HG03460 (cell line): ENCODE measurements at regions not wholly inside any gene's neighbourhood (a gene's known extent, or its start where the extent isn't known, plus 50 kb on each side); places are given as distances from the start of the nearest gene placed in this dataset.
A peak's percentile ranks its signal among the peaks of the same experiment; 100 is the strongest.
"Not testable (repeated sequence)": the region's sequence is repeated elsewhere in the genome, so short reads cannot be mapped to it uniquely, and the experiment has no call there.

ENCODE experiments used
- ATAC-seq: cut with Tn5 transposase; IDR thresholded peaks from one replicate; pipeline ENCODE4 v1.9.1; 2021; ENCODE audit not compliant: unreplicated experiment

DNA sequence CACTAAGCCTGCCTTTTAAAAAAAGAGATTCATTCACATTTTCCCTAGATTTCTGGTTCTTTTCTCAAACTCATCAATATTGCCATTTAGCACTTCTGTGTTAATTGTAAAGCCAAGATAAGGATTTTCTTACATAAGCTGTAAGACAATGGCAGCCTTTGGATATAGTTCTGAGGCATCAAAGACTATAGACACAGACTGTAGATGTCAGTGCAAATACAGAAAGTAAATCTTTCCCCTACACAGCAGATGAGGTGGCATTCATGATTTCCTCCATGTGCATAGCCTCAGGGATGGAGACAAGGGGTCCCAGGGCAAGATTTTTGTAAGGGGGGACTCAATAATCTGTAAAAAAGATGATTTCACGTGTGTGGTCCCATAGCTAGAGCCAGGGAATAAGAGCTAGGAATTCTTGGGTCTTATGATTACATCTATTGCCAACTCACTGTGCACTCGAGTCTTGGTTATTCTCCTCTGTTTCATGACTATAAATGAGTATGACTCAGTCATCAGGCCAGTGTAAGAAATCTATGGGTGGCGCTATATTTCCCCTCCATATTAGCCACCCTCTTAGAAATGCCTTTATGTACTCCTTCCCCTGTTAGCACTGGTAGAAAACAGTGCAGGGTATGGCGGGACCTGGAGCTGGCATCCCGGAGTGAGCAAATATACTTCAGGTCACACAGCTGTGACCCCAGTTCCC, 207.5 kb downstream of the EXOC5 start:
- ATAC-seq: no peak

DNA sequence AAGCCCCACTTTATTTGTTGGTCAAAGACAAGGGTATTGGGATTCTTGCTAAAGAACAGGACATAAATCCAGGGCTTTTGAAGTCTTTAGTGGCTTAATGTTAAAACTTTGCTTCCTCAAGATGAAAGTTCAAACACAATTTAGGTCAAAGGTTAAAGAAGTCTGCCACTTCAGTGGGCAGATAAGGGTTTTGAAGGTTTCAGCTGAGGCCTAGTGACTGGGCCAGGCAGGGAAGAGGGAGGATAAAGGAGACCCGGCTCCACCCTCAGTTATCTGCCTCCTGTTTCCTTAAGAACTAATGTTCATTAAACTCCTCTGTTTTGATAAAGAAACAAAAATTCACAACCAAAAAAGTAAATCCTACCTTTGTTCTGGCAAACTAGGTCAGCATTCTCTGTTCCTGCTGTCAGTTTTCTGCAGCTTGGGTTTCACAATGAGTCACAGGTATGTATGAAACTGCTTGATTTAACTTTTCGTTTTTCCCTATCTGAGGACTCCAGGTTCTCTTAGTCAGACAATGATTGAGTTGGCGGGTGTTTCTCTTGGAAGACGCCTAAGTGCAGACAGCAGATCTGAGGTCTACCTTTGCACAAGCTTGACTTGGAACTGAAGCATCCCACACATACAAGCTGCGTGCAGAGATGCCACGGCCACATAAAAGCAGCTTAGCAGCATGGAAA, 208.3 kb downstream of the EXOC5 start:
- ATAC-seq: peak; percentile 91

- ATAC-seq: no peak
Measured at GRCh38 chr14:57058319-57058718, 210.4 kb downstream of the EXOC5 start.

DNA sequence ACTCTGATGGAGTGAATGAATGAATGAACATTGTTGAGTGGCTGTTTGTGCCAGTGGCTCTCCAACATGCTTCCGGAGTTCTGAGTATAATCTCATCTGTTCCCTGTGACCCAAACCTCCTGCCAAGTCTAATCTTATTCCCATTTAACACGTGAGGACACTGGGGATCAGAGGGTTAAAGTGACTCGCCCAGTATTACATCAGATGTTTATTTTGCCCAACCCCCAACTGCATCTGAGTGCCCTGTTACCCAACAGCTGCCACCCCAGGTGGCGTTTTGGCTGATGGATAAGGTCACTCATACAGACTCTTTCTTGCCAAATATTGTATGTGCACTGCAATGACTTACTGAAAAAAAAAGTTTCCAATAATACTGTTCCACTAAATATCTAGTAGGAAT, 210.9 kb downstream of the EXOC5 start:
- no peak for ATAC-seq

DNA sequence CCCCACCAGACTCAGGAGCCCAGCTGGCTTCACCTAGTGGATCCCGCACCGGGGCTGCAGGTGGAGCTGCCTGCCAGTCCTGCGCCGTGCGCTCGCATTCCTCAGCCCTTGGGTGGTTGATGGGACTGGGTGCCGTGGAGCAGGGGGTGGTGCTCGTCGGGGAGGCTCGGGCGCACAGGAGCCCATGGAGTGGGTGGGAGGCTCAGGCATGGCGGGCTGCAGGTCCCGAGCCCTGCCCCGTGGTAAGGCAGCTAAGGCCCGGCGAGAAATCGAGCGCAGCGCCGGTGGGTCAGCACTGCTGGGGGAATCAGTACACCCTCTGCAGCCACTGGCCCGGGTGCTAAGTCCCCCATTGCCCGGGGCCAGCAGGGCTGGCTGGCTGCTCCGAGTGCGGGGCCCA, 212.2 kb downstream of the EXOC5 start:
- ATAC-seq: not testable (repeated sequence)

GRCh38 chr14:57052705-57053302, 215.9 kb downstream of the EXOC5 start:
- no peak for ATAC-seq

DNA sequence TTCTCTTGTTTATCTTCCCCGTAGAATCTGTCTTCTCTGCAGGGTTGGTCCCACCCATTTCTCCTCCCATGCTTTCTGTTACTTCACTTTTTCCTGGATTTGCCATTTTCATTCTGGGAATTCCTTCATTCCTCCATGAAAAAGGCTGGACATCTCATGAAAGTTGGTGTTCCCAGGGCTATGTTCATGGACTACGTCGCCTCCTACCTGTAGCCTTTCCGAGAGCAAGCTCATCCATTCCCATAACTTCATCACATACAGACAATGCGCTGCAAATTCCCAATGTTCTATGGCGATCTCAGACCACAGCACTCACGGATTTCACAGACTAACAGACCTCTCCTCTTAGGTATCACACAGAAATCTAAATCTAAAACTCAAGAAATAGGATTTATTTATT, 217.1 kb downstream of the EXOC5 start:
- ATAC-seq: no peak

DNA sequence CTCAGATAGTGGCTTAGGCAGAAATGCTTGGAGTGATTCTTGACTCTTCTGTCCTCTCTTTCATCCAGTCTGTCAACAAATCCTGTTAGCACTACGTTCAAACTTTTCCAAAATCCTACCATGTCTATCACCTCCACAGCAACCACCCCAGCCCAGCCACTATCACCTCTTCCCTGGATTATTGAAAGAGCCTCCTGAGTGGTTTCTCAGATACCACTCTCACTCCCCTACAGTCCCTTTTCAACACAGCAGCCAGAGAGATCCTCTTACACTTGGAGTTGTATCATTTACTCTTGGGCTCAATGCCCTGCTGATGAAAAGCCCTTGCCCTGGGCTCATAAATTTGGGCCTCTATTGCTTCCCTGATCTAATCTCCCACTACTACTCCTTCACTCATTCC, 218.9 kb downstream of the EXOC5 start:
- ATAC-seq: no peak

GRCh38 chr14:57046175-57046574, 222.5 kb downstream of the EXOC5 start:
- ATAC-seq: no peak

GRCh38 chr14:57044101-57044973, 224.4 kb downstream of the EXOC5 start:
- ATAC-seq: not testable (repeated sequence)

DNA sequence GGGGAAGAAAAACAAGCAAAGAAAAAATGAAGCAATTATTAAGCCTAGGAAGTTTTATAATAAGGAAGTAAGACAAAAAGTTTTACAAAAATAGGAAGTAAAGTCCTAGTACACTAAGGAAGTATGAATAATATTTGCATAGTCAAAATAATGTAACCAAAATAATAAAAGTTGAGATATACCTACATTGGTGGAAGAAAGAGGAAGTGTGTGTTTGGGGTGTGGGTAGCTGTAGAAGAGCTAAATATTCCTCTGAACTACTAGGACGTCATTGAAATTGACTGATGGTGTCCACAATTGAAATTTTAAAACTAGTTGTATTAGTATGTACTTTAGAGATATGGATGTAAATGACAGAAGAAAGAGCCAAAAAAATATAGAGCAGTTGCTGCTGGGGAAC, 228.4 kb upstream of the OTX2 start:
- no peak for ATAC-seq

DNA sequence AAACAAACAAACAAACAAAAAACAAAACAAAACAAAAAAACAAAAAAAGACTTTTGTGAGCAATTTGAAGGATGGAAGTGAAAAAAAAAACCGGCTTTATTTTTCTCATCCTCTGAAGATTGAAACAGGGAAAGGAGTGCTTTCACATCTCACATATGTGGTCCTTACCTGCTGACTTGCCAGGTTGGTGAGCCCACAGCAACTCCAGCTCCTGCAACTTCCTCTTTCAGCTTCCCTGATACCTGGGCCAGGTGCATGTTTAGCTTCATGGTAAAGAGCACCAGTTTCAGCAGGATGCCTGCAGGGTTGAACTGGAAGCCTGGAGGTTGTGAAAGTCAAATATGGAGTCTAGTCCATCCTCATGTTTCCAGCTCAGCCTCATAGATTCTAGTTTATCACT, 221.2 kb upstream of the OTX2 start:
- ATAC-seq: no peak

GRCh38 chr14:57029620-57030253, 219.5 kb upstream of the OTX2 start:
- no peak for ATAC-seq

DNA sequence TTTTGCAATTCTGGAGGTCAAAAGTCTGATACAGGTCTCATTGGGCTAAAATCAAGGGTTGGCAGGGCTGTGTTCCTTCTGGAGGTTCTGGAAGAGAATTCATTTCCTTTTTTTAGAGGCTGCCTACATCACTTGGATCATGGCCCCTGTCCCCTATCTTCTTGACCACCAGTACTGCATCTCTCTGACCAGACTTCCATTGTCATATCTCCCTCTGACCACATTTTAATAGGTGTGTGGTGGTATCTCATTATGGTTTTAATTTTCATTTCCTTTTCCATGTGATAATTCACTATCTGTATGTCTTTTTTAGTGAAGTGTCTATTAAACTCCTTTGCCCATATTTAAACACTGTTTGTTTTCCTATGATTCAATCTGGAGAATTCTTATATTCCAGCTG, 215.2 kb upstream of the OTX2 start:
- ATAC-seq: no peak

DNA sequence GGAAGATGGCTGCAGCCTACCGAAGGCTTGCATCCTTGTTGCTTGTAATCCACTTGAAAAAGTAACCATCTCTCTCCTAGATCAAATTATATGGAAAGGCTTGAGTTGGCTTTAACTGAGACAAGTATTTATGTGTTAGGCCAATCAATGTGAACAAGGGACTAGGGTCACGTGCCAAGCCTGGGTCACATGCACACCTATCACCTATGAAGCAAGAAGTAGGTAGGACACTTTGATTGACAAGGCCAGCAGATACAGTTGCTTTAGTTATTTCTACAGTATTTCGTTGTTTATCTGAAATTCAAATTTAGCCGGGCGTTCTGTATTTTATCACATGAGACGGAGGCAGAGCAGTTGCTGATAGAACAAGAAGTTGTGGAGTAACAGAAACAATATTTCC, 212.3 kb upstream of the OTX2 start:
- no peak for ATAC-seq

DNA sequence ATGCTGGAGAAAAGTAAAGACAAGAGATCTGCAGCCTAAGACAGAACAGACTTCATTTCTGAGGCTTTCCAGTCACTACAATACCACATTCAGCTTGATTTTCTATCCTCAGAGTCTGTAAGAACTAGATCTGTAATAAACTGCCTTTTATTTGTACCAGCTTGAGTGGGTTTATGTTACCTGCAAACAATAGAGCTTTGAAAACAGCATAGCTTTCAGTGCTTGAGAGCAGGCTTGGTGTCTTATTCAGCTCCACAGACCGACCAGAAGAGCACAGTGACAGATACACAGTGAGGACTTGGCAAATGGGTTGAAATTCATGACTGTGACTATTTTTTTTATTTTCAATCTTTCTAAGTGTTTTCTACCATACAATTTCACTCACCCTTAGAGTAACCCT, 207.8 kb upstream of the OTX2 start:
- no peak for ATAC-seq

DNA sequence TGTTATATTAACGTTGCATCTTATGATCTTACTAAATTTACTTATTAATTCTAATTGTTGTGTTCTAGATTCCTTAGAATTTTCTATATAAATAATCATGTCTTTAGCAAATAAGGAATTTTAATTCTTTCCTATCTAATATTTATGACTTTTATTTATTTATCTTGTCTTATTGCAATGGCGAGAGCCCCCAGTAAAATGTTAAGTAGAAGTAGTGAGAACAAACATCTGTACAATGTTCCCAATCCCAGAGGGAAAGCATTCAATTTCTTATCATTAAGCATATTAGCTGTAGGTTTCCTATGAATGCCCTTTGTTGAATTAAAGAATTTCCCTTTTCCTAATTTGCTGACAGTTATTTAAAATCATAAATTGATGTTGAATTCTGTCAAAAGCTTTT, 203.7 kb upstream of the OTX2 start:
- ATAC-seq: no peak

DNA sequence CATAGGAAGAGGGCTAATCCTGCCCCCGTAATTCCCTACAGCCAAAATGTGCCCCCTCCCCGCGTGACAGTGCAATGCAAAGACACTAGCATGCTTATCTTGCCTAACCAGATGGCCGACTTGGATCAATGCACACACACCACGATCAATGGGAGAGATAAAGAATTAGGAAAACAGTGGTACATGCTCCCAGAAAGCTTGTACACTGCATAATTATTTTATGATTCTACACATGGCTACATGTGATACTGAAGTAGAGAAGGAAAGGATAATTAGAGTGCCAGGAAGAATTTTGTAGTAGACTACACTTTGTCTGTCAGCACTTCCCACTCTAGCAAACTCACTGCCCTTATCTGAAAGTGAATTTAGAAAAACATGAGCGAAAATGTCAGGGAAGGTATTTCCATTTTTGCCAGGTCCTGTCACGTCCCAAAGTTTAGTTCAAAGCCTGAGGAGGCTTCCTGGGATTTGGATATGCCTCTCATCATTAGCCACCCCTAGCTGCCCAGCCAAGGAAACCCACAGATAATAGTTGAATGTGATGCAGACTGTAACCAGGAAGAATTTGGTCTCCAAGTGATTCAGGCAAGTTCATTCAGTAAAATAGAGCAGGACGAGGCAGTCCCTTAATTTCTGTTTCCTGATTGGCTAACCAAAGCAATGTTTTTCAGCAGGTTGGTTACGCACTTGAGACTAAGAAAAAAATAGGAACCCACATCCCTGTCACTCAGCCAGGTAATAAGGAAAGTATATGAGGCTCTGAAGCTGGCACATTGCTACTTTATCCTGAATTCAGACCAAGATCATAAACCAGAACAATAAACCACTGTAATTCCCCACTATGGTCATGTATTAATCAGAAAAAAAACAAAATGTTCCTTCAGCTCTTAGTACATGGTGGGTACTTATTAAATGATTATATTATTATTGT, 199.6 kb upstream of the OTX2 start:
- no peak for ATAC-seq

DNA sequence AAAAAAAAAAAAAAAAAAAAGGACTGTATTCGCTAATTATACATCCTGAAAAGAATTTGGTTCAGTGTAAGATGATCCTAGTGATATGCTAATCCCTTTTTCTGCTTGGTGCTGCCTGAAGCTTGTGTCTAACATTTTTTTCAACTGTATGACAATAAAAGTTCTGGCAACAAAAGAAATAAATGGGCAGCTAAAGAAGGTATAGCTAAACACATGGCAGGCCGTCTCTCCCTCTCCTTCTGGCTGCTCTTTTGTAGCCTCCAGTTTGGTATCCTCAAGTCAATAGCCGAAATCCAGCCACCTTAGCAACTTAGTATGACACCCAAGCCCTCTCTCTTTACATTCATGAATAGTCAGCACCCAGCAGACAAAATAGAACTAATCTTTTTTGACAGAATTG, 198.3 kb upstream of the OTX2 start:
- ATAC-seq: no peak

GRCh38 chr14:56998728-56999127, 188.4 kb upstream of the OTX2 start:
- no peak for ATAC-seq
